Mesothelial cell of epicardium (in vitro differentiated cells): ENCODE measurements at regions not wholly inside any gene's neighbourhood (a gene's known extent, or its start where the extent isn't known, plus 50 kb on each side); places are given as distances from the start of the nearest gene placed in this dataset.

Experiments used
- DNase-seq, 2 experiments: peaks; one replicate each; pipeline ENCODE4 v3.0.0; 2021; ENCODE audit warnings: low spot score in 2 of 2; ENCODE audit not compliant: unreplicated experiment in 2 of 2
- H3K27ac Mint-ChIP-seq: 2 replicates; pipeline ENCODE4 v1.8.0; 2021; ENCODE audit warnings: mixed read lengths
- H3K27me3 Mint-ChIP-seq: 2 replicates; pipeline ENCODE4 v1.8.0; 2021; ENCODE audit warnings: low read depth, mixed read lengths
- H3K36me3 Mint-ChIP-seq: 2 replicates; pipeline ENCODE4 v1.8.0; 2021; ENCODE audit warnings: mixed read lengths
- H3K4me1 Mint-ChIP-seq: 2 replicates; pipeline ENCODE4 v1.8.0; 2021; ENCODE audit warnings: mixed read lengths
- H3K4me3 Mint-ChIP-seq: 2 replicates; pipeline ENCODE4 v1.8.0; 2021; ENCODE audit warnings: mild to moderate bottlenecking, moderate library complexity, mixed read lengths
- H3K9me3 Mint-ChIP-seq: 2 replicates; pipeline ENCODE4 v1.8.0; 2021; ENCODE audit warnings: mixed read lengths
- CTCF ChIP-seq: fragments of 200-600 bp; sonication (generic); IDR thresholded peaks from one replicate; pipeline ENCODE4 v1.5.0; 2021; ENCODE audit warnings: antibody characterized with exemption; ENCODE audit not compliant: unreplicated experiment

GRCh38 chr4:67020438-67020797 lies 524.9 kb downstream of the CENPC start:
- H3K27me3 Mint-ChIP-seq: no peaks in the 10 kb centered on the region
- H3K36me3 Mint-ChIP-seq: peaks cover 3% of the 10 kb centered on the region
- peaks cover 34% of the 10 kb centered on the region for H3K4me1 Mint-ChIP-seq
- peak overlapping the region; percentile 92 for H3K27ac Mint-ChIP-seq
- no peak for TF ChIP-seq CTCF
- H3K4me3 Mint-ChIP-seq: no peak overlapping the region
- no peak for DNase-seq
- H3K9me3 Mint-ChIP-seq: peaks cover 26% of the 10 kb centered on the region

- H3K4me3 Mint-ChIP-seq: no peak overlapping the region
- peaks cover 31% of the 10 kb centered on the region for H3K4me1 Mint-ChIP-seq
- peaks cover 3% of the 10 kb centered on the region for H3K36me3 Mint-ChIP-seq
- TF ChIP-seq CTCF: no peak
- no peaks in the 10 kb centered on the region for H3K27me3 Mint-ChIP-seq
- peaks cover 30% of the 10 kb centered on the region for H3K9me3 Mint-ChIP-seq
- no peak for DNase-seq
- peak overlapping the region; percentile 92 for H3K27ac Mint-ChIP-seq
Measured at GRCh38 chr4:67019686-67020437, 525.4 kb downstream of the CENPC start.

GRCh38 chr4:67014592-67014991 lies 530.7 kb downstream of the CENPC start:
- H3K9me3 Mint-ChIP-seq: peaks cover 48% of the 10 kb centered on the region

GRCh38 chr4:67006791-67007190 lies 538.5 kb downstream of the CENPC start:
- Mint-ChIP-seq H3K36me3 (no peaks in the 10 kb centered on the region), H3K9me3 (peaks cover 28% of the 10 kb centered on the region), H3K27me3 (no peaks in the 10 kb centered on the region), H3K4me1 (no peaks in the 10 kb centered on the region), H3K27ac (no peak overlapping the region), H3K4me3 (no peak overlapping the region)
- DNase-seq: no peak
- TF ChIP-seq CTCF: no peak

More at GRCh38 chr4:67014592-67014991, 530.7 kb downstream of the CENPC start:
- Mint-ChIP-seq H3K4me1 (peaks cover 7% of the 10 kb centered on the region), H3K36me3 (peaks cover 3% of the 10 kb centered on the region), H3K27me3 (no peaks in the 10 kb centered on the region), H3K4me3 (no peak overlapping the region), H3K27ac (no peak overlapping the region)
- no peak for TF ChIP-seq CTCF
- no peak for DNase-seq

- H3K4me3 Mint-ChIP-seq: no peak overlapping the region
- peaks cover 2% of the 10 kb centered on the region for H3K36me3 Mint-ChIP-seq
- TF ChIP-seq CTCF: no peak
- peaks cover 26% of the 10 kb centered on the region for H3K9me3 Mint-ChIP-seq
- H3K27me3 Mint-ChIP-seq: no peaks in the 10 kb centered on the region
- peaks cover 14% of the 10 kb centered on the region for H3K4me1 Mint-ChIP-seq
- no peak for DNase-seq
- no peak overlapping the region for H3K27ac Mint-ChIP-seq
Measured at GRCh38 chr4:66991521-66991920, 553.8 kb downstream of the CENPC start.
